ENCODE measurements at regions not wholly inside any gene's neighbourhood (a gene's known extent, or its start where the extent isn't known, plus 50 kb on each side); places are given as distances from the start of the nearest gene placed in this dataset.
"Not testable (repeated sequence)": the region's sequence is repeated elsewhere in the genome, so short reads cannot be mapped to it uniquely, and the experiment has no call there.

DNA sequence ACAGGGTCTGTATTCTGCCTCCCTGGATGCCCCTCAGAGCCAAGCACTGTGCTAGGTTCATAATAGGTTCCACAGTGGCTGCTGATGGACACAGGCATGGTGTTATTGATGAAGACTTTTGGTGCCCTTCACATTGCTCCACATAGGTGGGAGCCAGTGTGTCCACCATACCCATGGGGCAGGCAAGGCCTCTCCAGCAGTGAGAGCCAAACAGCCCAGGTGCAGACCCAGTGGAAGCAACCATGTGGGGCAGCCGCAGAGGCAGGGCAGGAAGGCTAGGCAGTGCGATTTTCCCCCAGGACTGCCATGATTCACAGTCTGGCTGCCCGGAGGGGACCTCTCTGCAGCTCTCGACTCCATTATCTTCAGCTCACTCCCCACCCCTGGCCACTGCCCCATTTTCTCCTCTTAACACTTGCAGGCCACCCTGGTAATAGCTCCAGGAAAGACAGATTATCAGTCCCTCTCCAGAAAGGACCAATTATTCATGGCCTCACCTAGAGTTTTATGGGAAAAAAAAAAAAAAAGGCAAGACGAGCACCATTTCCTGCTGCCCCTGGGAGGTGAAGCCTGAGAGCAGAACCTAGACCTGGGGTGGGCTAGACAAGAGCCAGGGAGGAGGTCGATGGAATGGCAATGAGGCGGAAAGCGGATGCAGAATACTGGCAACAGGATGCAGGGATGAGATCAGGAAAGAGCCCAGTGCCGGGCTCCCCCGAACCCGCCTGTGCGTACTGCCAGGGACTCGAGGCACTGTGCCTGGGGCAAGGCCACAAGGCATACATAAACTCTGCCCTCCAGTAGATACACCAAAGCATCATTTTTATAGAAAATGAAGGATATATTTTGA lies 343.0 kb upstream of the NCAM1 start:
- DNase-seq (ENCODE audit: low read depth) = no peak

DNA sequence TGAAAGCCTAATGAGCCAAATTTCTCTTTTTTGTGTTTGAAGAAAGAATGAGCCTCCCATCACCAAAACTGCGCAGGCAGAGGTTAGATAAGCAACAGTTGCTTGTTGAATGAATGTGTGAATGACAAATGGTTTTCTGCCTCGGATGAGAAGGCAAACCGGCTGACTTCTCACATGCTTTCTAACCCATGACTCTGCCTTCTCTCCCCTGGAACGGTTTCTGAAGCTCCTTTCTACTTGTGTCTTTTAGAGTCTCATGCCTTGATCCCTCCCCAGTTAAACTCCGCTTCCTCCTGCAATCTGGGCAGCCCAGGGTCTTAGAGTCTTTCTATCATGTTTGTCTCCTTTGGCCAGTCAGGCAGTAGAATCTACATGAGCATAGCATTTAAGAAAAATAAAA lies 342.1 kb upstream of the NCAM1 start:
- no peak for DNase-seq (ENCODE audit: low read depth)

DNA sequence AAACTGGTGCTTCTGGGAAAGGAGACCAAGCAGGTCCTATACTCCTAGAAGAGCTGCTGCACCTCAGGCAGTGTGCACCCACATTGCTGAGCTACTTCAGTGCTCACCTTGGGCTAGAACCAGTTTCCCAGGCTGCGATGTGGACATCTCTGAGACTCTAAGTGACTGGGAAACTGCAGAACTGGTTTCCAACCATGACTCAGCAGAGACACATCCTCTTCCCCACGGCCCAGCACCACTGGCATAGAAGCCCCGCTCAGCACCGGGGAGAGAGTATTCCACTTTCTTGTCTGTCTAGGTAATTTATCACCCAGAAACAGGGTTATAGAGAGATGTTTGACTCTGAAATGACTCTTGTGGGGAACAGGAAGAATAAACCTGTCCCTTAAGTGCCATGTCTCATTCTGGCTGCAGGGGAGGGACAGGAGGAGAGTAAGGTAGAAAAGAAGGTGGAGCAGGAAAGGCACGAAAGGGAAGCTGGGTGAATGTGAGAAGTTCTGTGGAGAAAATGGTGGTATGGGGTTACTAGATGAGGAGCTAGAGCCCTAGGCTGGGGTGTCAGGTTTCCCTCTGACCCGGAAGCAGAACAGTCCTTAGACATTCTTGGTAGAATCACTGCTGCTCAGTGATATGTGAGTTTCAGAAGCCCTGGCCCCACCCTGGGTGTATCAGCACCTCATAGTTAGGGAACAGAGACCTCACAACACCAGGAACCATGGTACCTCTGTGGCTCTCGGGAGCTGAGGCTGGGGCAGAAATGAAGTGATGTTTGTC lies 340.4 kb upstream of the NCAM1 start:
- DNase-seq (ENCODE audit: low read depth) = peak; percentile 12

DNA sequence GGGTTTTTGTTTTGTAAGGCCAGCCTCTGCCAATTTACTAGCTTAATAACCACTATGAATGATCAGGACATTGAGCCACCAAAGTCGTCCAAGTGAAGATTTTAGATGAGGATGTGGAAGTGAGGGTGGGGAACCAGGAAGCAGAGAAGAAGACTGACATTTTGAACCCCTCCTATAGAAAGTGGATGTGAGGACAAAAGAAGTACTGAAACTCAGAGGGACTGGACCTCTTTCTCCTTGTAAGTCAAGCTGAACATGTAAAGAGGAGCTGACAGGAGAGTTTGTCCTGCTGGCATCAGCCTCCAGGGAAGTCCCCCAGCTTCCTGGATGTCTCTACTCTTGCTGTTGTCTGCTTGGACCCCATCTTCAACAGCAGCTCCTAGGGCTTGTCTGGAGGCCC lies 338.2 kb upstream of the NCAM1 start:
- no peak for DNase-seq (ENCODE audit: low read depth)

DNA sequence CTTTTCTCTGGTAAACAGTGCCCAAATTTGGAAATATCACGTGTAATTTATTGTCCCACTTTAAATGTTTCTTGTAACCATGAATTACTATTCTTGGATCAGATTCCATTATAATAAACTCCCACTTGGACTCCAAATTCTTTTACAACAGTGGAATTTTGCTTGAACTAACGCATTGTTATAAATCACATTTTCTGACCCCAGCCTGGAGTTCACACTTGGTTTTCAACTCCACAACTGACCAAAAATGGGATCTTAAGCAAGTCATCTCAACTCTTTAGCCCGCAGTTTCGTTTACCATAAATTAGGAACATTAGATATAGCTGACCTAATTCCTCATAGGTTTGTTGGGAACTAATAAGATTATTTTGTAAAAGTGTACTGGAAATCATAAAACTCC lies 336.8 kb upstream of the NCAM1 start:
- no peak for DNase-seq (ENCODE audit: low read depth)

DNA sequence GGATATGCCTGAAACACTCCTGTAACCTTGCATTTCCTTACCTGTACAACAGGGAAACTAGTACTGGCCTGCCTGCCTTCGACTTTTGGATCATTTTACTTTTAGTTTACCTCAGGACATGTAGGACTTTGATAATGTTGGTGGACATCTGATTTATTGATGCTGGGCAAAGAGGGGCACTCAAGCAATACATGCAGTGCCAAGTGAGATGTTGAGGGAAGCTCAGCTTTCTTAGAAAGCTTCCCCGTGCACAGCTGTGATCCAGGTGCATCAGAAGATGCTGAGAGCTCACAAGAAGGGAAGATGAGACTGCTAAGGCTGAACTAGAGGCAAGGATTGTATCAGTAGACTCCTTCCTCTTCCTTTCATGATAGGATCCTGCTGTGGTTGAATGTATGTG lies 336.2 kb upstream of the NCAM1 start:
- DNase-seq (ENCODE audit: low read depth) = not testable (repeated sequence)

DNA sequence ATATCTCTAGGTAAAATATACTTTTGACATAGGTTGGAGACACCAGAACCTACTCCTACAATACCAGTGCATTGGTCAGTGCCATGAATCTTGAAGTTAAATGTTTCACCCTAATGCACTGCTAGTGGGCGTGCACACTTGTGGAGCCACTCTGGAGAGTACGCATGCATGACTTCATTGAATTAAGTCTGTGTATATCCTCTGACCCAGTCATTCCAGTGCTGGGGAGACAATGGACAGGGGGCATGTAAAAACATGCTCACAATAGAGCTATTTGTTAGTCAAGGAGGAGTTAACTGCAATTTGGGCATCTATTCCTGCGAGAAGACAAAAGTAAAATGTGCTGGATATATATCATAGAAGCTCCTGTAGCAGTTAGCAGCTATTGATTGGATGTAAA lies 335.4 kb upstream of the NCAM1 start:
- DNase-seq (ENCODE audit: low read depth) = no peak

DNA sequence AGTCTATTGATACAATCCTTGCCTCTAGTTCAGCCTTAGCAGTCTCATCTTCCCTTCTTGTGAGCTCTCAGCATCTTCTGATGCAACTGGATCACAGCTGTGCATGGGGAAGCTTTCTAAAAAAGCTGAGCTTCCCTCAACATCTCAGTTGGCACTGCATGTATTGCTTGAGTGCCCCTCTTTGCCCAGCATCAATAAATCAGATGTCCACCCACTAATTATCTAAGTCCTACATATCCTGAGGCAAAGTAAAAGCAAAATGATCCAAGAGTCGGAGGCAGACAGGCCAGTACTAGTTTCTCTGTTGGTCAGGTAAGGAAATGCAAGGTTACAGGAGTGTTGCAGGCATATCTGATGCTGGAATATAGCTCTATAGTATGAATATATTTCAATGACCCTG lies 334.5 kb upstream of the NCAM1 start:
- no peak for DNase-seq (ENCODE audit: low read depth)

DNA sequence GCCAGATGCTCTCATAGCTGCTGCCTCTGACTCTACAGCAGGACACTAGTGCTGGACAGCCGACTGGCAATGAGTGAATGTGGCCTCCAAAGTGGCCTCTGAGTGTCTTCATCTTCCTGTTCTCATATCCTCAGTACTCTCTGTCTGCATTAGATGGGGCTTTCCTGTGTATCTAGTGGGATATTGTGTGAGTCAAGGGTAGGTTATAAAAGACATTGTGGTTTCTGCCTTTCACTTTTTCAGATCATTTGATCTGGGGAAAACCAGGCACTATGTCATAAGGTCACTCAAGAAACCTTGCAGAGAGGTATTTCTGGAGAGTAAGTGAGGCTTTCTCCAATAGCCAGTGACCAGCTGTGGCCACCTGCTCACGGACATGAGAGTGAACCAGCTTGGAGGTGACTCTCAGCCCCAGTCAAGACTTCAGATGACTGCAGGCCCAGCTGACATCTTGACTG lies 333.6 kb upstream of the NCAM1 start:
- DNase-seq (ENCODE audit: low read depth) = no peak

DNA sequence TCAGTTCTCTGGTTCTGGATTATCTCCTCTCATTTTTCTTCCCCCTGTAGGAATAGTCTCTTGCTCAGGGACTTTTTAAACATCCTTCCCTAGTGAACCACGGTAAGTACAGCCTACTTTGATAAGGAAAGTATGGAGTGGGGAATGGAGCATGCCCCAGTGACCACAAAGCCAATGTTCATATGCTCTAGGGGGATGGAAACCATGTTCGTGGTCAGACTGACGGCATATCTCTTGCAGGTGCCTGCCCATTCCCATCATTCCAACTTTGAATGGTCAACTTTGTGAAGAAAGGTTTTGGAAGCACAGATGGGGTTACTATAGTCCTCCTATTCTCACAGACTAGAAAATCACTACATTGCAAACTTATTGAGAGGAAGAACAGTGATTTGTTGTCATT lies 332.5 kb upstream of the NCAM1 start:
- DNase-seq (ENCODE audit: low read depth) = no peak

DNA sequence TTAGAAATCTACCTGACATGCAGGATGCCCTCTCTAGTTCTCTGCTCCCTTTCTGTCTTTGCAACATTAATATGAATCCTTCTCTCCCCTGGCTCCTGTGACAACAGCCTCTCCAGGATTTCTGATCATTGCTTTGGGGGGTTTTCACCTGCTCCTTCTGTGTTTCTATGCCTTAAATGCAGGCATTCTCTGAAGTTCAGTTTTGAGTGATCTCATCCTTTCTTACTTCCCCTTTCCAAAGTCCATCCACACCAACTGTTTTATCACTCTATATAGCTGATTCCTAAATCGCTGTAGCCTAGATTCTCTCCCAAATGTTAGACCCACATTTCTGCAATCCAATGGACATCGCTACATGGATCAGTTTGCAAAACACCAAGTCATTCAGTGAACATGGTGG lies 330.7 kb upstream of the NCAM1 start:
- no peak for DNase-seq (ENCODE audit: low read depth)

DNA sequence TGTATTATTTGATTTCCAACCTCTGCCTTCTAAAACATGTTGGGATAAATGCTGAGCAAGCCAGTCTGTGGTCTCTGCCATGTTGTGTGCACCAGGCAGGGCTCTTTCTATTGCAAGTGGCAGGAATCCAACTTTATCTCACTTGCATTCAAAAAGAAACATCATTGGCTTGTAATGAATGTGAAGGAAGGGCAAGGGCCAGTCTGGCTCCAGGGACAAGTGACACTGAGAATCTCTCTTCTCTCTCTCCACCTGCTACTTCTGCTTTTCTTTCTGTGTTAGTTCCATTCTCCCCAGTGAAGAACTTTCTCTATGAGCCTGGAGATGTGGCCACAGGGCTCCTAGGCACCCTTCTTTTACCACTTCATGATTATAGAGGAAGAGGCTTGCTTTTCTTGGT lies 329.9 kb upstream of the NCAM1 start:
- DNase-seq (ENCODE audit: low read depth) = no peak

DNA sequence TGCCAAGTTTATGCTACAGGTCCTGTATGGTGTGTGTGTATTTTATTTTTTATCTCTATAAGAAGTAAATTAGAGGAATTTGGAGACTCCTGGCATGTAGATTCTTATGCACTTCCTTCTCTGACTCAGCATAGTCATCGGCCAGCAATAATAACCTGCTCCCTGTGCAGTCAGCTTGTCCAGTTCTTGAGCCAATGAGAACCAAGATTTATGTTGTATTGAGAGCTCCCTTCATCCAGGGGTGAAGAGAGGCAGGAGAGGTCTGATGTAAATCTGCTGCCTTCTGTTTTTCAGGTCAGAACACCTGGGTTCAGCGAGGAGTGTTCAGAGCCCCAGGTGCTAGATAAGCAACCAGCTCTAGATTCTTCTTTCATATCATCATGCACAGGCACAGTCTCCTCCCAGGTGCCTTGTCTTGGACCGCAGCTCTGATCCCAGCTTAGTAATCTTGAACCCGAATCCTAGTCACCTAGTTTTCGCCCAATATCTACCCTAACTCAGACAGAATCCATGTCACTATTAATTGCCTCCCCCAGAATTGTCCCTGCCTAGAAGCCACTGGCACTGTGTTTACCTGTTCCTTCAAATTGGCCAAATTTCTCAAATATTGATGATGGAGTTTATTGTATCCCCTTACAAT lies 328.2 kb upstream of the NCAM1 start:
- DNase-seq (ENCODE audit: low read depth) = no peak

DNA sequence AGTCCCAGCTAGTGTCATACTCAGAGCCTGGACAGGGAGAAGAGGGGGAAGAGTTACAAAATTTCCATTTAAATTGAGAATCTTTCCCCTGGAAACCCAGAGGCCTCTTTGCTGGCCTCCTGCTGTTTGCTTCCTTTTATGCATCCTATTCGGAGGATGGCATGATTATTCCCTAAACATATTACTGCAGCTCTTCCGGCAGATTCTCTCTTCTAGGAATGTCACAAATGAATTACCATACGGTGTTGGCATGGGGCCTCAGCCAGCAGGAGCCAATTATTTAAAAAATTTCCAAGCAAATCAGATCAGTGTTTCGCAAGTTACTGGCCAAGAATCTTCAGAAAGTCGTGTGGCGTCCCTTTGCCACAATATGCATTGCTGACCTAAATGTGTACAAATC lies 326.7 kb upstream of the NCAM1 start:
- DNase-seq (ENCODE audit: low read depth) = no peak

DNA sequence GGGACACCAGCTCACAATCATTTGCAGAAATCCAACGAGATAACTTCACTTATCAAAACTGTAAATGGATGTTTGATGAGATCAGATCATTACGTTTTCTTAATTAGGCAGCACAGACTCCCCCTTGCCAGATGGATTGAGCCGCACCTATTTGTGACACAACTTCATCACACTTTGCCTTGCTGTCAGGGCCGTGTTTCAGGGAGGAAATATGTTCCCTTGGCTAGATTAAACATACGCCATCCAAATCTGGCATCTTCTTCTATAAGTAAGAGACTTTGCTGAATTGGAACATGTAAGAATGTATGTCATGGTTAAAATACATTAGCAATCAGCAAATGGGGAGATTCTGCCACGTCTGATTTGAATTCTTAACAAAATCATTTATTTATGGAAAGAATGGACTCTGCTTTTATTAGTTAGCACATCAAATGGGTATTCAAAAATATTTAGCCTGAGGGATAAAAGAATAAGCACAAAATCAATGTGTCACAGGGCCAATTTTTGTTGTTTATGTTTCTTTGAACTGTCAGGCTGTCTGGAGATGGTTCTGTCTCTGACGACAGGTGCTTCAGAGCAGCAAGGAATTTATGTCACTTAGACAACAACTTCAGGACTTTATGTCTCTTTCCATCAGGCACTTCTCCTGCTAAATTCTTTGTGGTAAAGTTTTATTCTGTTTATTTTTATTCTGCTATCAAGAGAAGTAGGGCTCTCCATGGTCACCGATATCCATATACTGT lies 326.1 kb upstream of the NCAM1 start:
- DNase-seq (ENCODE audit: low read depth) = no peak

DNA sequence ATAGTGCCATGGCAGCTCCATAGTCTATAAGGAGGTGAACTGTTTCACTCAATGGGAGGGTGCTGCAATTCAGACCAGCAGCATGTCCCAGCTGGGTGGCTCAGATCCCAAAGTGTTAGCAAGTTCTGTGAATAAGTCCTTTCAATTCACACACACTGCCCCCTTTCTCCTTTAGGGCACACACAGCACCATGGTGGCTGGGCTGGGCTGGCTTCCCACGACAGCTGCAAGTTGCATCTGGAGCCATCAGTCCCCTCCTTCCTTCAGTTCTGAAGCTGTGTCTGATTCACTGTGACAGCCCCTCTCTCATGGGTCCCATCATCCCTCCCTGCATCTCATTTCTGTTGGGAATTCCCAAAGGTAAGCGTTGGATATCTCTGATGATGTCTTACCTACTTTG lies 324.1 kb upstream of the NCAM1 start:
- no peak for DNase-seq (ENCODE audit: low read depth)

DNA sequence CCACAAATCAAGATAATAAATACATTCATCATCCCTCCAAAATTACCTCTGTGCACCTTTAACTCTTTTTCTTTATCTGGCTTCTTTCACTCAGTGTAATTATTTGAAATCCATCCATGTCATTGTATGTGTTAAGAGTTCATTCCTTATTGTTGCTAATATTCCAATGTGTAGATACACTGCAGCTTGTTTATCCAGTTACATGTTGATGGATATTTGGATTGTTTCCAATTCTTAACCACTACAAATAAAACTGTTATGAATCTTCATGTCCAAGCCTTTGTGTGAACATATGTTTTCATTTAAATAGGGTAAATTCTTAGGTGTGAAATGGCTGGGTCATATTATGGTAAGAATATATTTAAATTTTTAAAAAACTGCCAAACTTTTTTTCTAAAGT lies 323.3 kb upstream of the NCAM1 start:
- DNase-seq (ENCODE audit: low read depth) = no peak

DNA sequence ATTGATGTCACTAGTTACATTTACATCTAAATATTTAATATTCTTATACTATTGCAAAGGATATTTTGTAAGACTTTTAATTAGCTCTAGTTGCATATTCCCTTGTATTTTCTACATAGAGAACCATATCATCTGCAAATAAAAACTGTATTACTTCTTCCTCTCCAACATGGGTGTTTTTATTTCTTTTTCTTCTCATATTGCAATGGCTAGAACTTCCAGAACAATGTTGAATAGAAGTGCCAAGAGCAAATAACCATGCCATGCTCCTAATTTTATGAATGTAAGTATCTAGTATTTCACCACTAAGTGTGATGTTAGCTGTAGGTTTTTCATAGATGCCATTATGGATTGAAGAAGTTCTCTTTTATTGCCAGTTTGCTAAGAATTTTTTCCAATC lies 321.8 kb upstream of the NCAM1 start:
- DNase-seq (ENCODE audit: low read depth) = no peak

DNA sequence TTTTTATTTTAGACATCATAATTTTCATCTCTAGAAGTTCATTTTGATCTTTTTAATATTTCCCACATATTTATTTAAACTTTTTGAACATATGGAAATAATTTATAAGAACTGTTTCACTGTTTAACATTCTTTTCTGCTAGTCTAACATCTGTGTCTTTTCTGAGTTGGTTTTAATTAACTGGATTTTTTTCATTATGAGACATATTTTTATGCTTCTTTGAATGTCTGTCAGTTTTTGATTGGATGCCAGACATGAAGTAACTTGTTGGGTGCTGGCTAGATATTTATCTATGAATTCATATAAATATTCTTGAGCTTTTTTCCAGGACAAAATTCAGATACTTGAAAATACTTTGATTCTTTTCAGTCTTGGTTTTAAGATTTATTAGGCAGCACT lies 317.8 kb upstream of the NCAM1 start:
- no peak for DNase-seq (ENCODE audit: low read depth)

DNA sequence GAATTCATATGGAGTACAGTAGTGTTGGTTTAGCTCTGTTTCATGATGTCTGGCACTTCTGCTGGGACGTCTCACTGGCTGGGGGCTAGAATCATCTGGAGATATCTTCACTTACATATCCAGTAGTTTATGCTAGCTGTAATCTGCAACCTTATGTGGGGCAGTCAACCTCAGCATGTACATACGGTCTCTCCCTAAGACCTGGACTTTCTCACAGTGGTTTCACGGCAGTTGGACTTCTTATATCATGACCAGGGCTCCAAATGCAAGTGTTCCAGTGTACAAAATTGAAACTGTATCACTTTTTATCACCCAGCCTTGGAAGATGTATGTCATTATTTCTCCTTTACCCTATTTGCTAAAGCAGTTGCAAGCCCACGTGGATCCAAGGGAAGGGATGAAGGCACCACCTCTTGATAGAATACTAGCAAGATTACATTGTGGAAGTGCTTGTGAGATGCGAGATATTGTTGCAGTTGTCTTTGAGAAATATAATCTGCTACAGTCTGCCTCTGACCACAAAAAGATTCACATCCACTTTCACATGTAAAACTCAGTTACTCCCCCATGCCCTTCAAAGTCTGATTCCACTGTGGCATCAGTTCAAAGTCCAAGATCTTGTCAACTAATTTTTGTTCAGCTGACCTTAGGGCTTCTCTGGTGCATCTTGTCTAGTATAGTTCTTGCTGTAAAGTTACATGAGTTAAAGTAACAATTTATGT lies 316.6 kb upstream of the NCAM1 start:
- no peak for DNase-seq (ENCODE audit: low read depth)

DNA sequence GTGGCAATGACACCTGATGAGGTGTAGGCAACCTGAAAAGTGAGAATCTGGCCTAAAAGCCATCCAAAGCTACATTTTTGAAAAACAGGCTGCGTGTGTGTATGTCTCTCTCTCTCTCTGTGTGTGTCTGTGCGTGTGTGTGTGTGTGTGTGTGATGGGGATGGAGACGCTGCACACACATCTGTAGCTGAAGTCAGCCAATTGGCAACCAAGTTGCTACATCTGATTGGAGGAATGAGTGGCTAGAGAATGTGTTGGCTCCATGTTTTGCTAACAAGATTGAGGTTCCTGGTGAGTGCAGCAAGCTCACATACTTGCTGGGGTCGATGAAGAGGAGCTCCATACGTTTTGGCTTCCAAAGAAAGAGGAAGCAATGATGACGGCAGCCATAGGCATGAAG lies 311.4 kb upstream of the NCAM1 start:
- no peak for DNase-seq (ENCODE audit: low read depth)

DNA sequence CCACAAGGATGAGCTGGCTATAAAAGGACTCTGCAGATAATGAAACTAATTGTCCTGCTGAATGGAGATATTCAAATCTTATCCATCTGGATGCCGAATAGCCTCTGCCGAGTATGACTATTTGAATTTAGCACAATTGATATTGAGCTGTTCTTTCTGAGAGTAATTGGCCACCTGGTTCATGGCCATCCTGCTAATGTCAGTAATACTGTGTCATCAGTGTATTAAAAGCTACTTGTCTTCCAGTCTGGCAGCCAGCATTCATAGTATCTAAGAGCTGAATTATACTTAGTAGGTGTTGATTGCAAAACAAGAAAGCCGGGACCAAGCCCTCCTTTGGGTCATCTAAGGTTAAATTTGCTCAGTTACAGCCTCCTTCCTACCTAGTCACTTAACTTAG lies 310.7 kb upstream of the NCAM1 start:
- DNase-seq (ENCODE audit: low read depth) = no peak

Measured in GM04504 (cell line).